ENCODE measurements at regions not wholly inside any gene's neighbourhood (a gene's known extent, or its start where the extent isn't known, plus 50 kb on each side); places are given as distances from the start of the nearest gene placed in this dataset.
A peak's percentile ranks its signal among the peaks of the same experiment; 100 is the strongest.
"Not testable (repeated sequence)": the region's sequence is repeated elsewhere in the genome, so short reads cannot be mapped to it uniquely, and the experiment has no call there.

GRCh38 chr9:81829195-81829882 is 98.9 kb upstream of the SPATA31D4 start:
- in situ Hi-C loops (cut with HindIII; ENCODE audit: low pct_ligation_motif_present, low pct_unique_long_range_greater_than_20kb, low sequenced_read_pairs), result no loop called here
- no peak for DNase-seq

GRCh38 chr9:81830431-81830830 is 97.8 kb upstream of the SPATA31D4 start:
- in situ Hi-C loops (cut with HindIII; ENCODE audit: low pct_ligation_motif_present, low pct_unique_long_range_greater_than_20kb, low sequenced_read_pairs); DNase-seq: not testable (repeated sequence)

DNA sequence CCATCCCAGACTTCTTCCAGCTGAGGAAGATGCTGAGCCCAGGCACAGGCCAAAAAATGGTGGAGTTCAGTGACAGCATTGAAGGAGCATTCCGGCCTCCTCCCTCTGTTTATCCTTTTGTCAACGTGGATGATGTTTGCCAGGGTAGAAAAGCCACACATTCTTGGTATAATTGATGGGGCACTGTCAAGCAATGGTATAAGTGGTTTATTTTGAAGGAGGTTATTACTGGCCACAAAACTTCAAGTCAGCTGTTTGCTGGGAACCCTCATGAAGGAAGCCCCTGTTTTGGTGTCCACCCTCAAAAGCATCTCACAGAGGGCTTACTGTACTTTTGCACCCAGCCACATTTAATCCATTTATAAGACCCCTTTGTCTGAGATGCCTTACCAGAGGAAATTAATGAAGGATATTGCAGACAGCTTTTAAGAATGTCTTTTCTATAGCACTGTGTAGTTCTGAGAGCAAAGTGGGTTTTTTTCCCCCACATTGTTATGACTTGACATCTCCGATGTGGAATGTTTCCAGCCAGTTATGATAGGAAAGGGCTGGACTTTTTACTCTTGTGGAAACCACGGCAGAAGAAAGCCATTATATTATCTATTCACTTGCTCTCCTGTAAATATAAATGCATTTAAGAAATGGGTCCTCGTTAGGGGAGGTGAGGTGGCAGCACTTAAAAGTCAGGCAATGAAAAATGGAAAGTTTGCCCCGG is 95.5 kb upstream of the SPATA31D4 start:
- in situ Hi-C loops (cut with HindIII; ENCODE audit: low pct_ligation_motif_present, low pct_unique_long_range_greater_than_20kb, low sequenced_read_pairs), result no loop called here
- DNase-seq, result no peak

- no peak for DNase-seq
- in situ Hi-C loops (cut with HindIII; ENCODE audit: low pct_ligation_motif_present, low pct_unique_long_range_greater_than_20kb, low sequenced_read_pairs), result no loop called here
Measured at GRCh38 chr9:81833563-81834345, 94.5 kb upstream of the SPATA31D4 start.

DNA sequence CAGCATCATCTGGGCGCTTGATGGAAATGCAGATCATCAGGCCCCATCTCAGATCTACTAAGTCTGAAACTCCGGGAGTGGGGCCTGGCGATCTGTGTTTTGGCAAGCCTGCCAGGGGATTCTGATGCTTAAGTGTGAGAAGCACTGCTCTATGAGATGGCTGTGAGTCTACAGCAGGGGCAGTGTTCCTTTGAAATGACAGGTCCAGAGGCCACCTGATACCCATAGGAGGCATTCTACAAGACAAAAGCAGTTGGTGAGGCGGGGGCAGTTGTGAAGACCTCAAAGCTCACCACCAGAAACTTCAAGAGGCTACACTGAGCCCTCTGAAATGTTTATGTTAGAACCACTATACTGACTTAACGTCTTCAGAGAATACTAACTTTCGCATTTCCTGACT is 86.9 kb upstream of the SPATA31D4 start:
- DNase-seq, result no peak
- in situ Hi-C loops (cut with HindIII; ENCODE audit: low pct_ligation_motif_present, low pct_unique_long_range_greater_than_20kb, low sequenced_read_pairs), result no loop called here

DNA sequence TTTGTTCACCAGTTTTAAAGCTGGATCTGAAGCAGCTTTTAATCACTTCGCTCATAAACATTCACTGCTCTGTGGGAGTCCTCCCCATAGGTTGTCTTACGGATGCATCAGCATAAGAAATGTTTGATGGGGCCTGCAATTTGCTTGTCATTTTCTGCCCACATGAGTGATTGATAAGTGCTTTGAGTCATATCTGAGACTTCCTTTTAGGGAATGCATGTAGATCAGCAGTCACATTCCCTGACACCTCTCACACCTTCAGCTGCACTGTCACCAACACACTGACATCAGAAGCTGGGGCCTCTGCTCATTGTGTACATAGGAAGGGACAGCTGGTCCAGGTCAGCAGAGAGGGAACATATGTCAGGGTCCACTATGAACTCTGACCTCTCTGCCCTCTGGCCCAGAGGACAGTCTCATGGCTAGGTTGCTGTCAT is 84.1 kb upstream of the SPATA31D4 start:
- in situ Hi-C loops (cut with HindIII; ENCODE audit: low pct_ligation_motif_present, low pct_unique_long_range_greater_than_20kb, low sequenced_read_pairs), result no loop called here
- peak; percentile 6 for DNase-seq

- DNase-seq, result no peak
- in situ Hi-C loops (cut with HindIII; ENCODE audit: low pct_ligation_motif_present, low pct_unique_long_range_greater_than_20kb, low sequenced_read_pairs), result no loop called here
Measured at GRCh38 chr9:81847181-81847915, 80.9 kb upstream of the SPATA31D4 start.

DNA sequence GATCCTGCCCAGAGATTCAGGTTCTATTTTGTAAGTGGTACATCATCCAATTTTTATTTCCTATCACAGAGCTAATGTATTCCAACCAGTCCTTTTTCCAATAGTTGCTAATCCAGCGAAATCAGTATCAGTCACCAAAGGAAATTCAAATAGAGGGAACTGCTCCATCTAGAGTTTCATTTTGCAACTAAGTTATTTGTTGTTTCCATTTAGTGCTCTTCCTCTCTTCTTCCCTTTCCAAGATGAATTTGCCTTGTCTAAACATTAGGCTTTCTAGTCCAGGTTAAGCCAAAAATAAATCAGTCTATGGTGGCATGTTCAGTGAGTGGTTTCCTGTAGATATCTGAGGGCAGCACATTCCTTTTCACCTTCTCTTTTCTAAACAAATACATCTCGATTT is 79.8 kb upstream of the SPATA31D4 start:
- DNase-seq, result peak; percentile 39
- in situ Hi-C loops (cut with HindIII; ENCODE audit: low pct_ligation_motif_present, low pct_unique_long_range_greater_than_20kb, low sequenced_read_pairs), result no loop called here

- no peak for DNase-seq
- in situ Hi-C loops (cut with HindIII; ENCODE audit: low pct_ligation_motif_present, low pct_unique_long_range_greater_than_20kb, low sequenced_read_pairs), result no loop called here
Measured at GRCh38 chr9:81849631-81850259, 78.5 kb upstream of the SPATA31D4 start.

GRCh38 chr9:81850724-81851123 is 77.5 kb upstream of the SPATA31D4 start:
- DNase-seq, result no peak
- in situ Hi-C loops (cut with HindIII; ENCODE audit: low pct_ligation_motif_present, low pct_unique_long_range_greater_than_20kb, low sequenced_read_pairs), result no loop called here

DNA sequence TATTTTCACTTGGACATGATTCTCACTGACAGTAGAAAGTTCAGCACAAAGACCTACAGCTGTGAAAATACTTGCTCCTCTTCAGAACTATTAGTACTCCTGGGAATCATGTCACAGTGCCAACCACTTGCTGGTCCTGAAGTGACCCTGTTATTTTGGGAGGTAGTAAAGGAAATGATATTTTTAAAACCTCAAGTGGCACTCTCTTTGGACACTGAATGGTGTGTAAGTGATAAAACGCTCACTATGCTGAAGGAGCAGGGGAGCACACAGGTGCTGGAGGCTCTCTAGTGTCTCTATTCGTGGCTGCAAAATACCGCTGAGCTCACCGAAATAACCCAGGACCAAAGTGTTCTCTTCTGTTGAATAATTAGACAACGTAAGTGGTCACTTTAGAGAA is 76.9 kb upstream of the SPATA31D4 start:
- DNase-seq, result no peak
- in situ Hi-C loops (cut with HindIII; ENCODE audit: low pct_ligation_motif_present, low pct_unique_long_range_greater_than_20kb, low sequenced_read_pairs), result no loop called here

DNA sequence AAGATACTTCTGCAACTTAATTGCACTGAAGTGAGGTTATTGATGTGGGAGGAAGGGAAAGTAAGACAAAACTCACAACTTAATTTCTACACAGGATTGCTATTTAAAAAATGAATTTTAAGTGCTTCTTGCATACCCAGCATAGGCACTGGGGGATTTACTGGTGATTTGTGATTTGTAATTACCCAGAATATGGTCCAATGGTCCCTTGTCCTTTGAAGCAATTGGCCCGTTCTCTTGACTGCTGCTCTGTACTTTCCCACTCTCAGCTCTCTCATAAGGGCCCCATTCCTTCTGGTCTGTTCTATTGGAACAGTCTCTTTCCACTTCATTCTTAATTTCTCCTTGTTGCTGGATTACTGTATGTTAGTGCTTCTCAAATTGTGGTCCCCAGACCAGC is 75.4 kb upstream of the SPATA31D4 start:
- DNase-seq, result no peak
- in situ Hi-C loops (cut with HindIII; ENCODE audit: low pct_ligation_motif_present, low pct_unique_long_range_greater_than_20kb, low sequenced_read_pairs), result no loop called here

- DNase-seq, result no peak
- in situ Hi-C loops (cut with HindIII; ENCODE audit: low pct_ligation_motif_present, low pct_unique_long_range_greater_than_20kb, low sequenced_read_pairs), result no loop called here
Measured at GRCh38 chr9:81855538-81855937, 72.7 kb upstream of the SPATA31D4 start.

GRCh38 chr9:81858657-81859430 is 69.4 kb upstream of the SPATA31D4 start:
- no peak for DNase-seq
- in situ Hi-C loops (cut with HindIII; ENCODE audit: low pct_ligation_motif_present, low pct_unique_long_range_greater_than_20kb, low sequenced_read_pairs), result no loop called here

- no peak for DNase-seq
- in situ Hi-C loops (cut with HindIII; ENCODE audit: low pct_ligation_motif_present, low pct_unique_long_range_greater_than_20kb, low sequenced_read_pairs), result no loop called here
Measured at GRCh38 chr9:81860581-81860980, 67.6 kb upstream of the SPATA31D4 start.

DNA sequence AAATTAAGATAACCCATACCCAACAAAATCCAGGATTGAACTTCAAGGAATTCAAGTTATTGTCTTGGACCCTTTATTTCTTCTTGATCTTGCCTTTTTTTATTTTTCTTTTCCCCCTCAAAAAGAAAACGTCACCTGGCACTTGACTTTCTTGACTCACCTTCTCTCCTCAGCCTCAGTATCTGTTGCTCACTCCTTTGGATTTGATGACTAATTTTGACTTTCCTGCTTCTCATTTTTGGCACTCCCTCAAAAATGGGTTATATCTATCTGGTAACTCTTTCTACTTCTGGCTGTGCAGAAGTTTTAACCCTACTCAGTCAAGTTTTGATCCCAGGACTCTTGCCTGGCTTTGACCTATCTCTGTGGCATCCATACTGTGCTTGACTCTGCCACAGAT is 66.6 kb upstream of the SPATA31D4 start:
- in situ Hi-C loops (cut with HindIII; ENCODE audit: low pct_ligation_motif_present, low pct_unique_long_range_greater_than_20kb, low sequenced_read_pairs), result no loop called here
- DNase-seq, result peak; percentile 29

DNA sequence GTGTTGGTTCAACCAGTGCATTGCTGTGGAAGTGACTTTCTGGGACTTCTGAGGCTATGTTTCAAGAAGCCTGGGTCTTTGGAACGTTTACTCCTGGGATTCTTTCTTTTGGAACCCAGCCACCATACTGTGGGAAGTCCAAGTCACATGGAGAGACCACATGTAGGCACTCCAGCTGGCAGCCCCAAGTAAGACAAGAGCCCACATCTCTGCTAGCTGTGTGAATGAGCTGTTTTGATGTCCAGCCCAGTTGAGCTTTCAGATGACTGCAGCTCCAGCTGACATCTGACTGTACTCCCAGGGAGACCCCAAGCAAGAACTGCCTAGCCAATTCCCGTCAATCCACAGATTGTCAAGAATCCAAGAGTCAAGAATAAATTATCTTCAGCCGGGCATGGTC is 60.1 kb upstream of the SPATA31D4 start:
- in situ Hi-C loops (cut with HindIII; ENCODE audit: low pct_ligation_motif_present, low pct_unique_long_range_greater_than_20kb, low sequenced_read_pairs), result no loop called here
- DNase-seq, result no peak

DNA sequence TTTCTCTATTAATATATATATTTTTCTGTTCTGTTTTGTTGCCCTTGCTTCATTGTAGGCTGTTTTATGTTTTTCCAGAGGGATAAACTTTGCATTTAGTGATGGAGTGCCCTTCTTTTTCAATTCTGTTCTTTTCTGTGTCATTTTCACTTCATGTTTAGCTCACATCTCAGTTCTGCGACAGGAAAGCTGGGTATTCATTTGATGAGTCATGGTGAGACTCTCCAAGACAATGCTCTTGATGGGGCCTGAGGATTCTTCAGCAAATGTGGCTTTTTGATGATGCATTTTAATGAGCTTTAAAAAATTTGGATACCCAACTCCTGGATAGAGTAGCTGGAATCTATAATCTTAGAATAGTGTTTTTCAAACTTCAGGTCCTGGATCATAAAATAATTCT is 56.5 kb upstream of the SPATA31D4 start:
- in situ Hi-C loops (cut with HindIII; ENCODE audit: low pct_ligation_motif_present, low pct_unique_long_range_greater_than_20kb, low sequenced_read_pairs), result no loop called here
- peak; percentile 18 for DNase-seq
